ENCODE measurements at regions not wholly inside any gene's neighbourhood (a gene's known extent, or its start where the extent isn't known, plus 50 kb on each side); places are given as distances from the start of the nearest gene placed in this dataset.

GRCh38 chr3:150072576-150072975, 101.9 kb upstream of the PFN2 start:
- DNase-seq (ENCODE audit: low read depth, low spot score) (no peak), ATAC-seq (no peak)
- H3K9ac ChIP-seq (ENCODE audit: low read length): no peak overlapping the region
- intact Hi-C loops (cut with micrococcal nuclease): no loop called here
- no TSS peak for BruUV-seq (replicated peaks)
- ChIA-PET RAD21 (ENCODE audit: low non-redundant PET in 1 of 2, low total read pairs in 2 of 2, uncharacterized antibody in 2 of 2, unreplicated experiment in 2 of 2) (no interaction called here), CTCF (no interaction called here), POLR2A (no interaction called here)
- TF ChIP-seq ZFX (IDR thresholded peaks at IDR 0.05) (no peak), RAD21 (IDR thresholded peaks at IDR 0.05; ENCODE audit: low read depth) (no peak), FOSL1 (IDR thresholded peaks at IDR 0.05; ENCODE audit: low read depth) (no peak), EZH2 (IDR thresholded peaks at IDR 0.05) (no peak), EGR1 (IDR thresholded peaks at IDR 0.05; ENCODE audit: low read depth) (no peak), POLR2A (IDR thresholded peaks at IDR 0.05; ENCODE audit: borderline replicate concordance, extremely low read depth, insufficient read depth, insufficient read length) (no peak)
- H3K36me3 ChIP-seq (ENCODE audit: control insufficient read depth in 1 of 2, insufficient read depth in 2 of 2, low read length in 2 of 2): no peaks in the 10 kb centered on the region
- H3K9me2 ChIP-seq (ENCODE audit: insufficient read depth): no peaks in the 10 kb centered on the region
- no peak overlapping the region for H3K27ac ChIP-seq (ENCODE audit: low read depth, low read length)
- no peaks in the 10 kb centered on the region for H4K20me1 ChIP-seq (ENCODE audit: insufficient read depth)
- H3K9me3 ChIP-seq (ENCODE audit: control insufficient read depth in 1 of 2, insufficient read depth in 1 of 2, low read depth in 1 of 2, low read length in 2 of 2): no peaks in the 10 kb centered on the region
- no peaks in the 10 kb centered on the region for H3K79me2 ChIP-seq (ENCODE audit: insufficient read depth, low read length)
- H3K4me3 ChIP-seq (replicated peaks in 1 of 2; ENCODE audit: low read depth in 1 of 2, low read length in 2 of 2): no peak overlapping the region
- H3K4me1 ChIP-seq (ENCODE audit: control insufficient read depth in 1 of 2, insufficient read depth in 2 of 2, low read length in 2 of 2): no peaks in the 10 kb centered on the region
- no peak overlapping the region for H3K4me2 ChIP-seq (ENCODE audit: low read length)
- H3K27me3 ChIP-seq (ENCODE audit: insufficient read depth, low read length): peaks cover 25% of the 10 kb centered on the region; the same call in 1 of the 2 replicates
- no peak overlapping the region for H2AFZ ChIP-seq (ENCODE audit: low read depth, low read length, poor library complexity, severe bottlenecking)

GRCh38 chr3:150070271-150070670, 99.6 kb upstream of the PFN2 start:
- no peaks in the 10 kb centered on the region for H3K9me3 ChIP-seq (ENCODE audit: control insufficient read depth in 1 of 2, insufficient read depth in 1 of 2, low read depth in 1 of 2, low read length in 2 of 2)
- TF ChIP-seq EGR1 (IDR thresholded peaks at IDR 0.05; ENCODE audit: low read depth) (no peak), FOSL1 (IDR thresholded peaks at IDR 0.05; ENCODE audit: low read depth) (no peak), YY1 (IDR thresholded peaks at IDR 0.05; ENCODE audit: extremely low read depth, insufficient replicate concordance, low read depth, low read length) (no peak), REST (IDR thresholded peaks at IDR 0.05; ENCODE audit: low read depth) (no peak)
- H3K4me1 ChIP-seq (ENCODE audit: control insufficient read depth in 1 of 2, insufficient read depth in 2 of 2, low read length in 2 of 2): no peaks in the 10 kb centered on the region
- RAD21 ChIA-PET (ENCODE audit: low non-redundant PET in 1 of 2, low total read pairs in 2 of 2, uncharacterized antibody in 2 of 2, unreplicated experiment in 2 of 2): no interaction called here
- ATAC-seq: no peak
- H2AFZ ChIP-seq (ENCODE audit: low read depth, low read length, poor library complexity, severe bottlenecking): no peak overlapping the region
- peaks cover 33% of the 10 kb centered on the region for H3K27me3 ChIP-seq (ENCODE audit: insufficient read depth, low read length)
- H3K9ac ChIP-seq (ENCODE audit: low read length): no peak overlapping the region
- no peak overlapping the region for H3K4me3 ChIP-seq (replicated peaks in 1 of 2; ENCODE audit: low read depth in 1 of 2, low read length in 2 of 2)
- no TSS peak for BruUV-seq (replicated peaks)
- H3K4me2 ChIP-seq (ENCODE audit: low read length): no peak overlapping the region
- H3K36me3 ChIP-seq (ENCODE audit: control insufficient read depth in 1 of 2, insufficient read depth in 2 of 2, low read length in 2 of 2): no peaks in the 10 kb centered on the region
- POLR2A ChIA-PET: no interaction called here
- no peak for DNase-seq (ENCODE audit: low read depth, low spot score)
- CTCF ChIA-PET: no interaction called here
- no peaks in the 10 kb centered on the region for H3K9me2 ChIP-seq (ENCODE audit: insufficient read depth)
- H3K27ac ChIP-seq (ENCODE audit: low read depth, low read length): no peak overlapping the region
- H3K79me2 ChIP-seq (ENCODE audit: insufficient read depth, low read length): no peaks in the 10 kb centered on the region
- intact Hi-C loops (cut with micrococcal nuclease): no loop called here
- H4K20me1 ChIP-seq (ENCODE audit: insufficient read depth): no peaks in the 10 kb centered on the region

Data from HCT116 (cell line).